RPMI7951 (cell line): ENCODE measurements at regions not wholly inside any gene's neighbourhood (a gene's known extent, or its start where the extent isn't known, plus 50 kb on each side); places are given as distances from the start of the nearest gene placed in this dataset.
"Not testable (repeated sequence)": the region's sequence is repeated elsewhere in the genome, so short reads cannot be mapped to it uniquely, and the experiment has no call there.

Experiments
- DNase-seq: peaks from one replicate; pipeline ENCODE4 v3.0.0-alpha.2; 2012; ENCODE audit warnings: low read depth

DNA sequence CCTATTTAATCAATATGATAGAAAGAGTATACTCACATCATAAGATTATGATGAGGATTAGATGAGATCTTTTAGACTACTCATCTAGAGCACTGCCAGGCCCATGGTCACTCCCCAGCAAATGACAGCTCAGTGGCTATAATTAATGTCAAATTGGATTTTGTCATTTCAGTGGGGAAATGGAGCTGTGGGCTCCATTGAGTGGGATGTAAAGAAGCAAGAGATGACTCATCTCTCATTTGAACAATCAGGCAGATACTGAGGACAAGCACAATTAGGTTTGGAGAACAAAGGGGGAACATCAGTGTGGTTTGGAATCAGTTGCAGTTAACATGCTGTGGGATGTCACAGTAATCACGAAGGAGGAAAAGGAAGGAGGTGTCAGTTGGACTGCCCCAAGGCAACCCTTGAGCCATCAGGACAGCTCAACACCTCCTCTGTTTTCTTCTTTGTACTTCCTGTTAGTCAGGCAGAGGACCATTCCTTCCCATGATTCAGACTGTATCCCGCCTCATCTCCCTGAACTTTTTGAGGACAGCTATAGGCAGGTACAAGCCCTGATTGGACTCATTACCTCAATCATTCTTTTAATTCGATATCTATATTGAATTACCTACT, 473.7 kb upstream of the ISX start:
- peak; percentile 8 for DNase-seq

DNA sequence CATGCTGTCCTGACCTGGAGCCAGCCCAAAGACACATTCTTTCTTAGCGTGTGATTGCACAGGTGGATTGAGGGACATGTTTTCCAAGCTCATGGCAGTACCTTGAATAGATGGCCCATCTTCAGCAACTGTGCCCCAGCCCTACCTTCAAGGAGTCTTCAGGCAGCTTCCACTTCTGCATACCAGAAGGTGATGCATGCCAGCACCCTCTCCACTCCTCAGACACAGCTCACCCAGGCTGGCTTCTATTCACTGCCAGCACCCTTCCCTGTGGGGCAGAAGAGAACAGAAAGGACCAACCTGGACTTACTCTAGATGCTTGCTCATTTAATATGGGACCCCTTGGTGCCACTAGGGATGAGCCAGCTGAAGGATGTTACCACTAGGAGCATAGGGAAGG, 466.4 kb upstream of the ISX start:
- no peak for DNase-seq

DNA sequence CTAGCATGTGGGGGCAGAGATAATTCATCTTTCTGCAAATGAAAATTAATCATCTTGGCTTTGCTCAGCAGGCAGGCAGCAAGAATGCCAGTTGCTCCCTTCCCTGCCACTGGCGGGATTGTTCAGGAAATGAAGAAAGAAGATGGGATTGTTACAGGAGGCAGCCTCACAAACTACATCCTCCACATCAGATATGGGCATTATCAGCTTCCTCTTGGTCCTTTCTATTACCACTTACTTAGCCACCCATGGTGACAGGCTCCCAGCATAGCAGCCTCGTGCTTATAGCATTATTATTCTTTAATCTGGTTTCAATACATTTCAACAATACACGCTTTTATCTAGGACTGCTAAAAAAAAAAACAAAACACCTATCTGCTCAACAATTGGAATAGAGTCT, 461.6 kb upstream of the ISX start:
- DNase-seq = no peak

DNA sequence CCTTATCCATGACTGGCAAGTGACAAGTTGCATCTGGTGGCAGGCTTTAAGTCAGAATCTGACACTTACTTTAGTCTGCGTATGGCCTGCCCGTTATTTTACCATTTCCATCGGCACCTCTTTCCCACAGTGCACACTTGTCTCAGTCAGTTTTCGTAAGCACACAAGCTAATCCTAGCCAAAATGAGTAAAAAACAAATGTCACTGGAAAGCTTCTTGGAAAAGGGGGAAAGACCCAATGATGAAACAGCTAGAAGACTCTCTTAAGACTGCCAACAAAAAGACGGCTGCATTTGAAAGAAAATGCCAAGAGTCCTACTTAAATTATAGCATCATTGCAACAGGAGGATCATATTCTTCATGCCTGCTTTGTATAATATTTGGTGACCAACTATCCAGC, 457.9 kb upstream of the ISX start:
- no peak for DNase-seq

DNA sequence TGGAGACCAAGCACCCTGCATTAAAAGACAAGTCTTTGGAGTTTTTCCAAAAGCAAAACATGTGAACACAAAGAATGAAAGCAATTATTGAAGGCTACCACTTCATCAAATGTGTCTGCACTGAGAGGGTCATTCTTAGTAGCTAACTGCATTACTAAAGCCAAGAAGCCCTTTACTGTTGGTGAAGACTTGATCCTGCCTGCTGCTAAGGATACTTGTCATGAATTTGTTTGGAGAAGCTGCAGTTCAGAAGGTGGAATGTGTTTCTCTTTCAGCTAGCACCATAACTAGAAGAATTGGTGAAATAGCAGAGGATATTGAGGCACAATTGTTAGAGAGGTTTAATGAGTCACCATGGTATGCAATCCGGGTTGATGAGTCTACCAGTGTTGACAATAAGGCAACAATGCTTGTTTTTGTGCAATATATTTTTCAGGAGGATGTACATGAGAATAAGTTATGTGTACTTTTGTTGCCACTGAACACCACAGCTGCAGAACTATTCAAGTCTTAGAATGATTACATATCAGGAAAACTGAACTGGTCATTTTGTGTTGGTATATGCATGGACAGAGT, 457.3 kb upstream of the ISX start:
- DNase-seq = peak; percentile 39

DNA sequence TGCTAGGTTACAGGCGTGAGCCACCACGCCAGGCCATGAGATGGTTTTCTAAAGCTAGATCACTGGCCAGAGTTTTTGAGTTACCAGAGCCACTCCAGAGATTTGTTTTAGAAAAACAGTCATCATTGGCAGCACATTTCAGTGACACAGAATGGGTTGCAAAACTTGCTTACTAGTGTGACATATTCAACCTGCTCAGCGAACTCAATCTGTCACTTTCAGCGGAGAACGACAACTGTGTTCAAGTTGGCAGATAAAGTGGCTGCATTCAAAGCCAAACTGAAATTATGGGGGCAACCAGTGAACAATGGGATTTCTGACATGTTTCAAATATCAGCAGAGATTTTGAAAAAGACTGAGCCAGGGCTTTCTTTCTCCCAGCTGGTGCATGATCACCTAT, 456.3 kb upstream of the ISX start:
- no peak for DNase-seq

DNA sequence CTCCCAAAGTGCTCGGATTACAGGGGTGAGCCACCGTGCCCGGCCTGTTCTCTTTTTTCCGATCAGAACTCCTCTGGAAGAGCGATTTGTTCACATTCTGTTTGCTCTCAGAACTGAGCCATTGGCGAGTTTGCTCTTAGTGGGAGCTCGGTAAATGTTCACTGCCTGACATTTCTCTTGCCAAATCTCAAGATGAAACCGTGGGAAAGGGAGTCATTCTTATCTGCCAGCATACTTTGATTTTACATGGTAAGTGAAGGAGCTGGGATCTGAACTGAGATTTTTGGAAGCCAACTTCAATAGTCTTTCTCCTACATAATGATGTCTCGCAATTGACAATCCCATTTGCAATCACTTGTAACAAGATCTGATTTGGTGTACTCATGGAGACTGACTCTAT, 445.8 kb upstream of the ISX start:
- no peak for DNase-seq

DNA sequence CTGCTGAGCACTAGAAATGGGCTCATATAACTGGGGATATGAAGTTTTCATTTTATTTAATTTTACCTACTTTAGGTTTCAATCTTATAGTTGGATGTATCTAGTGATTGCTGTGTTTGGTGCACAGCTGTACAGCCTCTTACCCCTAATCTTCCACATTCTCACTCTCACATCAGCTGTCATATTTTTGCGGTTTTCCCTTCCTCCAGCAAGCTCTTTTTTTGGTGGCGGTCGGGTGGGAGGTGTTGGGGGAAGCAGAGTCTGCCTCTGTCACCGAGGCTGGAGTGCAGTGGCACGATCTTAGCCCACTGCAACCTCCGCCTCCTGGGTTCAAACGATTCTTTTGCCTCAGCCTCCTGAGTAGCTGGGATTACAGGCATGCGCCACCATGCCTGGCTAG, 445.1 kb upstream of the ISX start:
- DNase-seq = no peak

DNA sequence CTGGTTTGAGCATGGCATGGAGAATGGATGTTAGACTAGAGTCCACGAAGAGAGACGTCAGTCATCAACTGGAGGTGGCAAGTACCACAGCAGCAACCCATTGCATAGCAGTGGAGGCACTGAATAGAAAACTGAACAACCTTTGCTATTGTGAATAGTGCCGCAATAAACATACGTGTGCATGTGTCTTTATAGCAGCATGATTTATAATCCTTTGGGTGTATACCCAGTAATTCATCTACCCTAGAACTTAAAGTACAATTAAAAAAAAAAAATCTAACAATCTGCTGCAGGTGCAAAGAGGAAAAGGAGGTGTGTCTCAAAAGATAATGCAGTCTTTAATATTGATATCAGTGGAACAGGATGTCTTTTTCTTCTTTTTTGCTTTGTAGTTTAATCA, 443.4 kb upstream of the ISX start:
- DNase-seq = no peak

DNA sequence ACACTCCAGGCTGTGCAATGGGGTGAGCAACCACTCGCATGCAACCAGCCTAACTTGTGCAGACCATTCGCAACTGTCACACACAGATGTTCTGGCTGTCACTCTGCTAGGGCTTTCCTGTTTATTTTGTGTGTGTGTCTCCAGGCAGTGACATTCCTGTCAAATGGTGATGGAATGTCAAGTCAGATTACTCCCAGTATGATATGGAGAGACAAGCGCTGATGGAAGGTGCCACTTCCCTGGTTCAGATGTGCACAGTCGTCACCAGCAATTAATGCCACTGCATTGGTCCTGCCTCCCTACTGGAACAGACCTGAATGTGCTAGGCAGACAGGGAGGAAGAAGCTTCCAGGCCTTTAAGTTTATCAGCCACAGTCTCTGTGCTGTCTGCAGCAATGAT, 442.4 kb upstream of the ISX start:
- DNase-seq = no peak

DNA sequence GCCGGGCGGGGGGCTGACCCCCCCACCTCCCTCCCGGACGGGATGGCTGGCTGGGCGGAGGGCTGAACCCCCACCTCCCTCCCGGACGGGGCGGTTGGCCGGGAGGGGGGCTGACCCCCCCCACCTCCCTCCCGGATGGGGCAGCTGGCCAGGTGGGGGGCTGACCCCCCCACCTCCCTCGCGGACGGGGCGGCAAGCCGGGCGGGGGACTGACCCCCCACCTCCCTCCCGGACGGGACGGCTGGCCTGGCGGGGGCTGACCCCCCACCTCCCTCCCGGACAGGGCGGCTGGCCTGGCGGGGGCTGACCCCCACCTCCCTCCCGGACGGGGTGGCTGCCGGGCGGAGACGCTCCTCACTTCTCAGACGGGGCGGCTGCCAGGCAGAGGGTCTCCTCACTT, 440.1 kb upstream of the ISX start:
- DNase-seq = not testable (repeated sequence)

DNA sequence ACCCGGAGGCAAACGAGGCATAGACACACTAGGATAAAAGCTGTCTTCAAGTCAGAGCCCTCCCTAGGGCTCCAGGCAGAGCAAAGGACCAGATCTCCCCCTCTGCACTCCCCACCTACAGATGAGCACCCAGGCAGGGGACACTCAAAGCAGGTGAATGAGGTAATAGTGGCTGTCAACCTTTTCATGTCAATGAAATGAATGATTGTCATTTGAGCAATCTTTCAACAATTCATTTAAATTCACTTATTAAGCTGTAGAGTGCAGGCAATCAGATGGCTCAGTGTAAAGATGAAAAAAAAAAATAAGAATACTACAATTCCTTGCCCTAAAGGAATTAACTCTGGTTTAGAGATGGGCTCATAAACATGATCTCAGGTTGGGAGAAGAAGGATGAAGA, 427.8 kb upstream of the ISX start:
- DNase-seq = no peak

DNA sequence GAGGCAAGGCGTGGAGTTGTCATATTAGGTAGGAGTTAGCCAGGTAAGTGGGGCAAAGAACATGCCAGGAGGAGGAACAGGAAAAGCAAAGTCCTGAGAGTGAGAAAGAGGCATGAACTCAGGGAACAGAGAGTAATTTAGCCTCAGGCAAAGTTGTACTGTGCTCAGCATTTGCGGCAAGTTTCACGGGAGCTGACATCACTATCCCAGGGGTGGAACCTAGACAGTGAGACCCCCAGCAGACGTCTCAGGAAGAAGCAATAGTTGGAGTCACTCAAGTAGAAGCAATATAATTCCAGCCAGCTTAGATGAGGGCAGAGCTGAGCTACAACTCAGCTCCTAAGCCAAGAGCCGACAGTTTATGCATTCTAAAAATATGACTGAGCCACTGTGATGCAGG, 426.0 kb upstream of the ISX start:
- no peak for DNase-seq

DNA sequence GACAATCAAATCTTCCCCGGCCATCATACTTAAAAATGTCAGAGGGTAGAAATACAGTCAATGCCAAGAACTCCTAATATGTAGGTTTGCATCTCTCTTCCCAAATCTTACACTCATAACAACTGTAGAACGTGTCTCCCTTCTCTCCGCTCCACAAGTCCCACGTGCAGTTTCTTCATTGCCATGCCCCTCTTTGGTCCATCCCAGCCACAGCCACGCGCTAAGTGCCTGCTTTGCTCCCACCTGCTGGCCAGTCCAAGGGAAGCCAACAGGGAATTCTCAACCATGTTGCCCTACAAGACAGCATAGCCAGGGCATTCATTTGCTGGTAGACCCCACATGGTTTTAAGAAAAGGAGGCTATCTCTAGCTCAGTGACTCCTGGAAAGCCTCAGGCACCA, 420.6 kb upstream of the ISX start:
- peak; percentile 3 for DNase-seq

DNA sequence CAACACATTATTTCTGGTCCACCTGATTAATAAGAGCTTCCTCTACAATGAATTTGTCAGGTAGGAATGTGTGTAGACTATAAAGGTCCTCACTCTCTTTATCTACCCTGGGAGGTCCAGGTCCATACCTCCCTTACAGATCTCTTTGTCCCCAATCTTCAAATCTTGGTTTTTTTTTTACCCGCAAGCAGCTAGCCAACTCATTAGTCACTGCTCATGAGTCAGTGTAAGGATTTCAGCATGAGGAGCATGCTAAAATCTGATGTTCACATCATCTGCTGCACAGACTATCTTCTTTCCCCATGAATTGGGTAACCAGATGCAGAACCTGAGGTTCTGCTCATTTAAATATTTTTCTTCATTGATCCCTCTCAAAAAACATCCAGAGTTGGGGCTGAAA, 397.0 kb upstream of the ISX start:
- DNase-seq = peak; percentile 70

DNA sequence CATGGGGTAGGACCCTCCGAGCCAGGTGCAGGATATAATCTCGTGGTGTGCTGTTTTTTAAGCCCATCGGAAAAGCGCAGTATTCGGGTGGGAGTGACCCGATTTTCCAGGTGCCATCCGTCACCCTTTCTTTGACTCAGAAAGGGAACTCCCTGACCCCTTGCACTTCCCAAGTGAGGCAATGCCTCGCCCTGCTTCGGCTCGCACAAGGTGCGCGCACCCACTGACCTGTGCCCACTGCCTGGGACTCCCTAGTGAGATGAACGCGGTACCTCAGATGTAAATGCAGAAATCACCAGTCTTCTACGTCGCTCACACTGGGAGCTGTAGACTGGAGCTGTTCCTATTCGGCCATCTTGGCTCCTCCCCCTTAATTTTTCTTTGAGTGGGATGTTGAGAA, 382.9 kb upstream of the ISX start:
- not testable (repeated sequence) for DNase-seq

DNA sequence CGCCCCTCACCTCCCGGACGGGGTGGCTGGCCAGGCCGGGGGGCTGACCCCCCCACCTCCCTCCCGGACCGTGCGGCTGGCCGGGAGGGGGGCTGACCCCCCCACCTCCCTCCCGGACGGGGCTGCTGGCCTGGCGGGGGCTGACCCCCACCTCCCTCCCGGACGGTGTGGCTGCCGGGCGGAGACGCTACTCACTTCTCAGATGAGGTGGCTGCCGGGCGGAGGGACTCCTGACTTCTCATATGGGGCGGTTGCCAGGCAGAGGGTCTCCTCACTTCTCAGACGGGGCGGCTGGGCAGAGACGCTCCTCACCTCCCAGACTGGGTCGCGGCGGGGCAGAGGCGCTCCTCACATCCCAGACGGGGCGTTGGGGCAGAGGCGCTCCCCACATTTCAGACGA, 381.7 kb upstream of the ISX start:
- not testable (repeated sequence) for DNase-seq

DNA sequence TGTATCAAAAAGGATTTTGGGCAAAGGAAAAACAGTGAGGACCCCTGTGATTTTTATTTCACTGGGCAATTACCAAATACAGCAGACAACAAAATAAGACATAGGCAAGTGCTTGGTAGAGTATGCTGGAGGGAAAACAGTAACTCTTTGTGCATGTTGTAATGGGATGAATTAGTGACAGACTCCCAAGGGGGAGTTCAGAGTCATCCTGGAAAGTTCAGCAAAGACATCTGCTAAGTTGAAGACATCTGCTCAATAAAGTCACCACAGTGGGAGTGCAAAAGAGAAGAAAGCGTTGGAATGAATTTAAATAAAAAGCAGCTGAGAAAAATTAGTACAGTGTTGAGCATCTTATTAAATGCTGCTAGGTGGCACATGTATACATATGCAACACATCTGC, 378.8 kb upstream of the ISX start:
- peak; percentile 8 for DNase-seq

DNA sequence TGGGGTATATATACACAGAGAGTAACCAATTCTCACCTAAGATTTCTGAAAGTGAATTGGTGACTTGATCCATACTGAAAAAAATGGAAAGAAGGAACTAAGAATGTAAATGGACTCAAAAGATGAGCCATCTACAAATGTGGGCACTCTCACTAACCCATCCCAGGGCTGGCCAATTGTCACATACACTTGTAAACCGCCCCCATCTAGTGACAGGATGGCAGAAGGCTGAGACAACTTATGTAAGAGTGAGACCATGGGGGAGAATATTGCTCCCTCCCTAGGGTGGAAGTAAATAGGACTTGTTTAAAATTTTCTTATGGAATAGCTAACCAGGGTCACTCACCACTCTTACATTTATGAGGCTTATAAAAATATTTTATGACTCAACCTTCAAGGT, 377.1 kb upstream of the ISX start:
- DNase-seq = no peak

DNA sequence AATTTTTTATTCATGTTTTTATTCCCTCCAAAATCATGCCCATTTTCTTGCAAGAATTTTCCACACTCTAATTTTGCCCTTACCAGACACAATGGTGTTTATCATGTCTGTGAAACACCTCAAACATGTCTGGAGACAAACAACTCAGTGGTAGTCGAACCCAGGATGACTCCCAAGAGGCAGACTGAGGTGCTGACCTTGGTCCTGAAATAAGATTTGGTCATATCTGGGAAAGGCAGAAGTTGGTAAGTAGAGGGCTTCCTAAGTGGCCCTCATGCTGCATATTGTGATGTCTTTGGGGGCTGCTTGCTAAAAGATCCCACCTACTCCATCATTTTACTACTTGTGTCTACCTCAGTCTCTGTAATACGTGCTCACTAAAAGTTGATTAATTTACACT, 369.4 kb upstream of the ISX start:
- DNase-seq = peak; percentile 15

DNA sequence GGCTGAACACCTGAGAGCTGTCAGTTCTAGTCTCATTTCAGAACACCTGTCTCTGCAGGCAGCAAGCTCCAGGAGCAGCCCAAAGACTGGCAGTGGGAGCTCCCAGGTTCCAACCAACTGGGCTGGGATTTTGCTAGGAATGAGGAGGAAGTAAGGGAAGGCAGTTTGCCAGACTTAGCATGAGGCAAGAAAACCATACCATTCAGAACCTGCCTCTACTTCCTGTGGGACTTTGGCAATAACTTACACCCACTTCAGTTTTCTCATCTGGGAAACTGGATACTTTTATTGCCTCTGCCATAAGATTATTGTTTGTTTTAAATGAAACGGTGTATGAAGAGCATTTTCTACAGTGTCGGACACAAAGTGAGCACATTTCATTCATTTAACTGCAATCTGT, 363.7 kb upstream of the ISX start:
- no peak for DNase-seq

DNA sequence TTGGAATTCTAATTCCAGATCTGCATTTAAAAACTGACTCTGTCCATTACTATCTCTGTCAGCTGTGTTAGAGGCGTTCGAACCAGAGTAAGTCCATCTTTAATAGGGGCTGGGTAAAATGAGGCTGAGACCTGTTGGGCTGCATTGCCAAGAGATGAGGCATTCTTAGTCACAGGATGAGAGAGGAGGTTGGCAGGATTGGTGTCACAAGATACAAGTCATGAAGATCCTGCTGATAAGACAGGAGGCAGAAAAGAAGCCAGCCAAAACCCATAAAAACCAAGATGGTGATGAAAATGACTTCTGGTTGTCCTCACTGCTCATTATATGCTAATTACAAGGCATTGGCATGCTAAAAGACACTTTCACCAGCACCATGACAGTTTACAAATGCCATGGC, 356.3 kb upstream of the ISX start:
- DNase-seq = peak; percentile 62

DNA sequence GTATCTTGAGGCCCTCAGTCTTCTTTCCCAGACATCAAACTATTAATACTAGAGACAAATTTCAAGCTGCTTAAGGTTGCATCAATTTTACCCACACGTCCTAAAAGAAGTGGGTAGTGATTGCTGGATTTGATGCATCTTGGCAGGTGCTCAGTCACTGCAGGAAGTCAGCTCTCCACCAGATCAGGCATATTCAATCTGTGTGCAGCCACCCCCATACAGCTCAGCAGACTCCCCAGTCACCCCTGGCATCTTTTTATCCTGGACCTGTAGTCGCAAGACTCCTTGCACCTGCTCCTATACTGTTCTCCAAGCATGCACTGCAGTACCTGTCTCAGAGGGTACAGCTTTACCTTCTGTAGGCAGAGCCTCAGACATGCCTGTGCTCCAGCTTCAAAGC, 343.1 kb upstream of the ISX start:
- no peak for DNase-seq

DNA sequence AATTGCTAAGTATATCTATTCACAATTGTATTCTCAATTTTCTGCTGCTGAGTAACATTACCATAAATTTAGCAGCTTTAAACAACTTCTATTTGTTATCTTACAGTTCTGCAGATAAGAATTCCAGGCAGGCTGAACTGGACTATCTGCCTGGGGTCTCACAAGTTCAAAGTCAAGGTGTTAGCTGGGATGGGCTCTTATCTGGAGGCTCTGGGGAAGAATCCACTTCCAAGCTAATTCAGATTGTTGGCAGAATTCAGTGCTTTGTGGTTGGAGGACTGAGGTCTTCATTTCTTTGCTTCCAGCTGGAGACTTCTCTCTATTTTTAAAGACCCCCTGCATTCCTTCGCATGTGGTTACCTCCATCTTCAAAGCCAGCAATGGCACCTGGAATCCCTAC, 329.9 kb upstream of the ISX start:
- DNase-seq = no peak
